Spinal cord (tissue), 9 donors: ENCODE measurements at regions not wholly inside any gene's neighbourhood (a gene's known extent, or its start where the extent isn't known, plus 50 kb on each side); places are given as distances from the start of the nearest gene placed in this dataset.

Source experiments
- DNase-seq, 6 donors: peaks; one replicate each; pipeline versions ENCODE4 v3.0.0 to v3.0.0-alpha.2; 2013 to 2015; ENCODE audit warnings: low spot score in 6 of 6, low read depth in 4 of 6
- H3K27ac ChIP-seq: one replicate; pipeline ENCODE4 v1.5.1; 2013; ENCODE audit warnings: low read depth, low read length, control low read depth
- H3K27me3 ChIP-seq: one replicate; pipeline ENCODE4 v1.6.1; 2013; ENCODE audit warnings: low read length; ENCODE audit not compliant: control insufficient read depth, insufficient read depth
- H3K36me3 ChIP-seq: one replicate; pipeline ENCODE4 v1.6.1; 2013; ENCODE audit warnings: low read length; ENCODE audit not compliant: control insufficient read depth, insufficient read depth
- H3K4me1 ChIP-seq: one replicate; pipeline ENCODE4 v1.6.1; 2013; ENCODE audit warnings: low read length; ENCODE audit not compliant: control insufficient read depth, insufficient read depth
- H3K4me3 ChIP-seq: one replicate; pipeline ENCODE4 v1.5.1; 2013; ENCODE audit warnings: low read depth, low read length, control low read depth
- H3K9me3 ChIP-seq: one replicate; pipeline ENCODE4 v1.6.1; 2013; ENCODE audit warnings: low read length; ENCODE audit not compliant: control insufficient read depth, insufficient read depth
- WGBS: methylation state at CpG from one replicate; pipeline ENCODE4 v1.1.5; 2013; ENCODE audit warnings: missing lambda C conversion rate; ENCODE audit not compliant: insufficient coverage; 5-methylcytosine and 5-hydroxymethylcytosine counted together
- donor health status: healthy.

GRCh38 chr21:27391990-27392389 lies 425.1 kb upstream of the ADAMTS5 start:
- Histone ChIP-seq H3K4me1 (no peaks in the 10 kb centered on the region), H3K36me3 (no peaks in the 10 kb centered on the region), H3K9me3 (no peaks in the 10 kb centered on the region), H3K27me3 (no peaks in the 10 kb centered on the region), H3K4me3 (no peak overlapping the region), H3K27ac (no peak overlapping the region)
- WGBS, result 100% methylated on average over 1 of the region's 2 CpGs
- DNase-seq, result no peak

GRCh38 chr21:27390384-27390783 lies 423.5 kb upstream of the ADAMTS5 start:
- no peak for DNase-seq
- no peaks in the 10 kb centered on the region for H3K36me3 ChIP-seq
- H3K27me3 ChIP-seq, result no peaks in the 10 kb centered on the region
- H3K4me1 ChIP-seq, result no peaks in the 10 kb centered on the region
- WGBS, result 86% methylated on average over 1 of the region's 2 CpGs
- no peak overlapping the region for H3K4me3 ChIP-seq
- no peaks in the 10 kb centered on the region for H3K9me3 ChIP-seq
- no peak overlapping the region for H3K27ac ChIP-seq

- Histone ChIP-seq H3K27me3 (no peaks in the 10 kb centered on the region), H3K27ac (no peak overlapping the region), H3K36me3 (no peaks in the 10 kb centered on the region), H3K4me3 (no peak overlapping the region), H3K9me3 (no peaks in the 10 kb centered on the region), H3K4me1 (no peaks in the 10 kb centered on the region)
- no CpG with 5 or more reads among the region's 2 CpGs for WGBS
- DNase-seq, result no peak
These were observed 421.9 kb upstream of the ADAMTS5 start for GRCh38 chr21:27388825-27389224.

GRCh38 chr21:27382404-27382803 lies 415.5 kb upstream of the ADAMTS5 start:
- Histone ChIP-seq H3K27me3 (no peaks in the 10 kb centered on the region), H3K27ac (no peak overlapping the region), H3K4me1 (no peaks in the 10 kb centered on the region), H3K36me3 (no peaks in the 10 kb centered on the region), H3K4me3 (no peak overlapping the region), H3K9me3 (no peaks in the 10 kb centered on the region)
- DNase-seq, result no peak
- 86% methylated on average over 2 of the region's 4 CpGs for WGBS

GRCh38 chr21:27380303-27380702 lies 413.4 kb upstream of the ADAMTS5 start:
- Histone ChIP-seq H3K4me3 (no peak overlapping the region), H3K27me3 (no peaks in the 10 kb centered on the region), H3K36me3 (no peaks in the 10 kb centered on the region), H3K27ac (no peak overlapping the region), H3K9me3 (no peaks in the 10 kb centered on the region), H3K4me1 (no peaks in the 10 kb centered on the region)
- WGBS, result 89% methylated on average over 2 of the region's 2 CpGs
- DNase-seq, result no peak

- no peaks in the 10 kb centered on the region for H3K9me3 ChIP-seq
These were observed 412.5 kb upstream of the ADAMTS5 start for GRCh38 chr21:27379354-27379753.

GRCh38 chr21:27372381-27372780 lies 405.5 kb upstream of the ADAMTS5 start:
- Histone ChIP-seq H3K27me3 (no peaks in the 10 kb centered on the region), H3K27ac (no peak overlapping the region), H3K9me3 (no peaks in the 10 kb centered on the region), H3K4me3 (no peak overlapping the region), H3K4me1 (no peaks in the 10 kb centered on the region), H3K36me3 (no peaks in the 10 kb centered on the region)
- no peak for DNase-seq
- no CpG with 5 or more reads among the region's 3 CpGs for WGBS

More at GRCh38 chr21:27379354-27379753, 412.5 kb upstream of the ADAMTS5 start:
- peak in 1 of 6 donors; percentile 34 for DNase-seq
- no CpG with 5 or more reads among the region's 4 CpGs for WGBS
- H3K4me1 ChIP-seq, result no peaks in the 10 kb centered on the region
- no peaks in the 10 kb centered on the region for H3K27me3 ChIP-seq
- H3K27ac ChIP-seq, result no peak overlapping the region
- no peak overlapping the region for H3K4me3 ChIP-seq
- H3K36me3 ChIP-seq, result no peaks in the 10 kb centered on the region

- no peak overlapping the region for H3K4me3 ChIP-seq
- no peaks in the 10 kb centered on the region for H3K4me1 ChIP-seq
- H3K36me3 ChIP-seq, result no peaks in the 10 kb centered on the region
- DNase-seq, result no peak
- no peak overlapping the region for H3K27ac ChIP-seq
- H3K9me3 ChIP-seq, result no peaks in the 10 kb centered on the region
- H3K27me3 ChIP-seq, result no peaks in the 10 kb centered on the region
These were observed 405.1 kb upstream of the ADAMTS5 start for GRCh38 chr21:27371975-27372331.

- Histone ChIP-seq H3K4me3 (no peak overlapping the region), H3K4me1 (no peaks in the 10 kb centered on the region), H3K27me3 (no peaks in the 10 kb centered on the region), H3K27ac (no peak overlapping the region), H3K36me3 (no peaks in the 10 kb centered on the region), H3K9me3 (no peaks in the 10 kb centered on the region)
- DNase-seq, result no peak
- 60% methylated on average over 1 of the region's 5 CpGs for WGBS
These were observed 404.5 kb upstream of the ADAMTS5 start for GRCh38 chr21:27371115-27371974.

- Histone ChIP-seq H3K27ac (no peak overlapping the region), H3K36me3 (no peaks in the 10 kb centered on the region), H3K4me1 (no peaks in the 10 kb centered on the region), H3K27me3 (no peaks in the 10 kb centered on the region), H3K4me3 (no peak overlapping the region), H3K9me3 (no peaks in the 10 kb centered on the region)
- peak in 1 of 6 donors; percentile 14 for DNase-seq
- 96% methylated on average over 3 of the region's 3 CpGs for WGBS
These were observed 403.2 kb upstream of the ADAMTS5 start for GRCh38 chr21:27369978-27370571.
